ENCODE measurements at regions not wholly inside any gene's neighbourhood (a gene's known extent, or its start where the extent isn't known, plus 50 kb on each side); places are given as distances from the start of the nearest gene placed in this dataset.
"Not testable (repeated sequence)": the region's sequence is repeated elsewhere in the genome, so short reads cannot be mapped to it uniquely, and the experiment has no call there.

GRCh38 chr2:228916416-228917090, 354.5 kb downstream of the PID1 start:
- H3K4me3 ChIP-seq = no peak overlapping the region
- intact Hi-C loops (cut with DNase I) = no loop called here
- WGBS = 46% methylated on average over 4 of the region's 4 CpGs
- no peak for DNase-seq (ENCODE audit: low spot score)
- no peak for TF ChIP-seq POLR2A (IDR thresholded peaks at IDR 0.05)
- TF ChIP-seq CTCF (IDR thresholded peaks at IDR 0.05) = no peak
- no peak for TF ChIP-seq POLR2AphosphoS5 (IDR thresholded peaks at IDR 0.05)
- no peaks in the 10 kb centered on the region for H3K4me1 ChIP-seq (replicated peaks)
- no peaks in the 10 kb centered on the region for H3K36me3 ChIP-seq
- no peaks in the 10 kb centered on the region for H3K9me3 ChIP-seq
- H3K27me3 ChIP-seq (replicated peaks; ENCODE audit: insufficient read depth) = no peaks in the 10 kb centered on the region
- no peak overlapping the region for H3K27ac ChIP-seq

GRCh38 chr2:228913176-228913575, 357.9 kb downstream of the PID1 start:
- no peak for DNase-seq (ENCODE audit: low spot score)
- TF ChIP-seq CTCF (IDR thresholded peaks at IDR 0.05) = no peak
- TF ChIP-seq POLR2A (IDR thresholded peaks at IDR 0.05) = no peak
- no peak for TF ChIP-seq POLR2AphosphoS5 (IDR thresholded peaks at IDR 0.05)
- H3K27ac ChIP-seq = no peak overlapping the region
- intact Hi-C loops (cut with DNase I) = no loop called here
- no peaks in the 10 kb centered on the region for H3K9me3 ChIP-seq
- 41% methylated on average over 3 of the region's 3 CpGs for WGBS
- no peak overlapping the region for H3K4me3 ChIP-seq
- no peaks in the 10 kb centered on the region for H3K36me3 ChIP-seq
- H3K27me3 ChIP-seq (replicated peaks; ENCODE audit: insufficient read depth) = no peaks in the 10 kb centered on the region
- no peaks in the 10 kb centered on the region for H3K4me1 ChIP-seq (replicated peaks)

- H3K36me3 ChIP-seq; H3K27ac ChIP-seq; H3K4me3 ChIP-seq; intact Hi-C loops (cut with DNase I); H3K4me1 ChIP-seq (replicated peaks); H3K9me3 ChIP-seq; DNase-seq (ENCODE audit: low spot score); H3K27me3 ChIP-seq (replicated peaks; ENCODE audit: insufficient read depth): not testable (repeated sequence)
- 91% methylated on average over 1 of the region's 1 CpG for WGBS
Measured at GRCh38 chr2:228910872-228911271, 360.2 kb downstream of the PID1 start.

GRCh38 chr2:228902176-228902575, 368.9 kb downstream of the PID1 start:
- no peaks in the 10 kb centered on the region for H3K9me3 ChIP-seq
- no peak for TF ChIP-seq POLR2AphosphoS5 (IDR thresholded peaks at IDR 0.05)
- no peak for TF ChIP-seq POLR2A (IDR thresholded peaks at IDR 0.05)
- no peak for TF ChIP-seq CTCF (IDR thresholded peaks at IDR 0.05)
- intact Hi-C loops (cut with DNase I) = no loop called here
- no peak overlapping the region for H3K27ac ChIP-seq
- H3K4me1 ChIP-seq (replicated peaks) = no peaks in the 10 kb centered on the region
- WGBS = 41% methylated on average over 3 of the region's 3 CpGs
- no peaks in the 10 kb centered on the region for H3K36me3 ChIP-seq
- no peak overlapping the region for H3K4me3 ChIP-seq
- H3K27me3 ChIP-seq (replicated peaks; ENCODE audit: insufficient read depth) = no peaks in the 10 kb centered on the region
- no peak for DNase-seq (ENCODE audit: low spot score)

- Histone ChIP-seq H3K27me3 (replicated peaks; ENCODE audit: insufficient read depth) (no peaks in the 10 kb centered on the region), H3K4me3 (no peak overlapping the region), H3K9me3 (no peaks in the 10 kb centered on the region), H3K36me3 (no peaks in the 10 kb centered on the region), H3K4me1 (replicated peaks) (no peaks in the 10 kb centered on the region), H3K27ac (no peak overlapping the region)
- 83% methylated on average over 1 of the region's 1 CpG for WGBS
- no peak for DNase-seq (ENCODE audit: low spot score)
- intact Hi-C loops (cut with DNase I) = no loop called here
- TF ChIP-seq POLR2A (IDR thresholded peaks at IDR 0.05) = no peak
- TF ChIP-seq POLR2AphosphoS5 (IDR thresholded peaks at IDR 0.05) = no peak
- TF ChIP-seq CTCF (IDR thresholded peaks at IDR 0.05) = no peak
Measured at GRCh38 chr2:228901531-228901930, 369.6 kb downstream of the PID1 start.
